C4-2B (cell line): ENCODE measurements at regions not wholly inside any gene's neighbourhood (a gene's known extent, or its start where the extent isn't known, plus 50 kb on each side); places are given as distances from the start of the nearest gene placed in this dataset.

Experiments
- CTCF ChIP-seq: fragments of 450-650 bp; conservative IDR thresholded peaks from 2 replicates; pipeline ENCODE4 v1.5.1; 2017; ENCODE audit warnings: mild to moderate bottlenecking
- ZFX ChIP-seq: fragments of 450-650 bp; IDR thresholded peaks from 2 replicates; pipeline ENCODE4 v1.6.1; 2017

- no peak for TF ChIP-seq CTCF
- TF ChIP-seq ZFX = no peak
These were observed 60.4 kb upstream of the LYPLAL1 start for GRCh38 chr1:219113261-219113660.
